OCI-LY3 (cell line): ENCODE measurements at regions not wholly inside any gene's neighbourhood (a gene's known extent, or its start where the extent isn't known, plus 50 kb on each side); places are given as distances from the start of the nearest gene placed in this dataset.
A peak's percentile ranks its signal among the peaks of the same experiment; 100 is the strongest.

ENCODE experiments used
- H2AFZ ChIP-seq: fragments of 200-600, 300-600 bp; shearing (Covaris generic); 2 replicates; pipeline ENCODE4 v1.6.0; 2014; ENCODE audit warnings: antibody characterized with exemption, low read depth, low read length
- H3K27ac ChIP-seq: fragments of 200-600, 300-600 bp; sonication (generic); 2 replicates; pipeline ENCODE4 v1.5.1; 2014; ENCODE audit warnings: mild to moderate bottlenecking, low read length, moderate library complexity, mixed read lengths
- H3K27me3 ChIP-seq: fragments of 200-600, 300-600 bp; sonication (generic); 2 replicates; pipeline ENCODE4 v1.6.1; 2014; ENCODE audit warnings: low read depth, low read length, mixed read lengths
- H3K36me3 ChIP-seq: fragments of 200-600, 300-600 bp; sonication (generic); replicated peaks from 2 replicates; pipeline ENCODE3; 2014; ENCODE audit warnings: low read depth, low read length, mixed read lengths
- H3K4me1 ChIP-seq: fragments of 300-600, 200-600 bp; sonication (generic); 2 replicates; pipeline ENCODE4 v1.6.1; 2014; ENCODE audit warnings: low read length, mixed read lengths
- H3K4me2 ChIP-seq: fragments of 200-600, 300-600 bp; sonication (generic); 2 replicates; pipeline ENCODE4 v1.6.1; 2014; ENCODE audit warnings: low read length, mixed read lengths
- H3K4me3 ChIP-seq: fragments of 300-600, 200-600 bp; sonication (generic); 2 replicates; pipeline ENCODE4 v1.5.1; 2014; ENCODE audit warnings: antibody characterized with exemption, mild to moderate bottlenecking, low read length, moderate library complexity
- H3K79me2 ChIP-seq: fragments of 300-600, 200-600 bp; shearing (Covaris generic); 2 replicates; pipeline ENCODE4 v1.6.1; 2014; ENCODE audit warnings: mild to moderate bottlenecking, low read length, mixed read lengths
- H3K9ac ChIP-seq: fragments of 300-600, 200-600 bp; shearing (Covaris generic); 2 replicates; pipeline ENCODE4 v1.6.0; 2014; ENCODE audit warnings: mild to moderate bottlenecking, low read length, moderate library complexity
- H3K9me3 ChIP-seq: fragments of 200-600, 300-600 bp; shearing (Covaris generic); 2 replicates; pipeline ENCODE4 v1.6.1; 2014; ENCODE audit warnings: low read length, mixed read lengths; ENCODE audit not compliant: insufficient read depth
- H4K20me1 ChIP-seq: fragments of 200-600, 300-600 bp; sonication (generic); 2 replicates; pipeline ENCODE4 v1.6.1; 2016; ENCODE audit warnings: low read length, mixed read lengths; ENCODE audit not compliant: insufficient read depth
- CTCF ChIP-seq: fragments of 200-600, 300-600 bp; sonication (generic); IDR thresholded peaks from 2 replicates; pipeline ENCODE4 v1.5.1; 2014; ENCODE audit warnings: antibody characterized with exemption, low read length, low read depth
- EZH2phosphoT487 ChIP-seq: fragments of 200-600 bp; shearing (Covaris generic); IDR thresholded peaks from 2 replicates; pipeline ENCODE4 v1.6.1; 2018; ENCODE audit warnings: antibody characterized with exemption, mixed run types, low read depth

- TF ChIP-seq EZH2phosphoT487 = no peak
- no peak for TF ChIP-seq CTCF
- Histone ChIP-seq H3K27me3 (peaks cover 30% of the 10 kb centered on the region; the same call in 1 of the 2 replicates), H2AFZ (no peak overlapping the region), H3K79me2 (no peaks in the 10 kb centered on the region), H3K36me3 (no peaks in the 10 kb centered on the region), H4K20me1 (no peaks in the 10 kb centered on the region), H3K4me2 (no peak overlapping the region), H3K4me3 (no peak overlapping the region), H3K9ac (no peak overlapping the region), H3K9me3 (no peaks in the 10 kb centered on the region), H3K27ac (no peak overlapping the region), H3K4me1 (peaks cover 6% of the 10 kb centered on the region; the same call in 1 of the 2 replicates)
Observed at GRCh38 chr15:70573121-70573850, 190.1 kb downstream of the UACA start.

- H3K4me2 ChIP-seq = no peak overlapping the region
- peaks cover 14% of the 10 kb centered on the region; the same call in 1 of the 2 replicates for H3K27me3 ChIP-seq
- no peaks in the 10 kb centered on the region for H3K36me3 ChIP-seq
- TF ChIP-seq EZH2phosphoT487 (no peak), CTCF (no peak)
- peaks cover 6% of the 10 kb centered on the region; the same call in 1 of the 2 replicates for H3K4me1 ChIP-seq
- no peak overlapping the region for H3K27ac ChIP-seq
- H3K79me2 ChIP-seq = no peaks in the 10 kb centered on the region
- H4K20me1 ChIP-seq = no peaks in the 10 kb centered on the region
- H3K9ac ChIP-seq = no peak overlapping the region
- H3K9me3 ChIP-seq = no peaks in the 10 kb centered on the region
- no peak overlapping the region for H3K4me3 ChIP-seq
- H2AFZ ChIP-seq = no peak overlapping the region
Observed at GRCh38 chr15:70569714-70570231, 193.6 kb downstream of the UACA start.

GRCh38 chr15:70569091-70569713 lies 194.2 kb downstream of the UACA start:
- H2AFZ ChIP-seq = no peak overlapping the region
- H3K4me3 ChIP-seq = no peak overlapping the region
- peaks cover 15% of the 10 kb centered on the region; the same call in 1 of the 2 replicates for H3K27me3 ChIP-seq
- H3K4me2 ChIP-seq = no peak overlapping the region
- no peaks in the 10 kb centered on the region for H3K36me3 ChIP-seq
- no peak overlapping the region for H3K27ac ChIP-seq
- no peaks in the 10 kb centered on the region for H4K20me1 ChIP-seq
- H3K79me2 ChIP-seq = no peaks in the 10 kb centered on the region
- no peak overlapping the region for H3K9ac ChIP-seq
- no peaks in the 10 kb centered on the region for H3K9me3 ChIP-seq
- TF ChIP-seq EZH2phosphoT487 (no peak), CTCF (peak; percentile 66)
- H3K4me1 ChIP-seq = peaks cover 6% of the 10 kb centered on the region; the same call in 1 of the 2 replicates

- Histone ChIP-seq H3K4me2 (no peak overlapping the region), H3K4me1 (peaks cover 6% of the 10 kb centered on the region; the same call in 1 of the 2 replicates), H3K9me3 (no peaks in the 10 kb centered on the region), H3K4me3 (no peak overlapping the region), H3K27me3 (0 out of 2 replicates have a peak, but pooled peaks cover 10% of the 10 kb centered on the region), H3K9ac (no peak overlapping the region), H2AFZ (no peak overlapping the region), H4K20me1 (no peaks in the 10 kb centered on the region), H3K36me3 (no peaks in the 10 kb centered on the region), H3K79me2 (no peaks in the 10 kb centered on the region), H3K27ac (no peak overlapping the region)
- TF ChIP-seq CTCF (no peak), EZH2phosphoT487 (no peak)
Observed at GRCh38 chr15:70566989-70567388, 196.4 kb downstream of the UACA start.
